Glomerular visceral epithelial cell (primary cell): ENCODE measurements at regions not wholly inside any gene's neighbourhood (a gene's known extent, or its start where the extent isn't known, plus 50 kb on each side); places are given as distances from the start of the nearest gene placed in this dataset.

ENCODE experiments used
- DNase-seq: peaks from one replicate; pipeline ENCODE4 v3.0.0-alpha.2; 2016; ENCODE audit errors: extremely low spot score

GRCh38 chr5:135235551-135236227 lies 163.3 kb downstream of the MACROH2A1 start:
- DNase-seq: no peak

GRCh38 chr5:135234666-135235401 lies 164.2 kb downstream of the MACROH2A1 start:
- no peak for DNase-seq

DNA sequence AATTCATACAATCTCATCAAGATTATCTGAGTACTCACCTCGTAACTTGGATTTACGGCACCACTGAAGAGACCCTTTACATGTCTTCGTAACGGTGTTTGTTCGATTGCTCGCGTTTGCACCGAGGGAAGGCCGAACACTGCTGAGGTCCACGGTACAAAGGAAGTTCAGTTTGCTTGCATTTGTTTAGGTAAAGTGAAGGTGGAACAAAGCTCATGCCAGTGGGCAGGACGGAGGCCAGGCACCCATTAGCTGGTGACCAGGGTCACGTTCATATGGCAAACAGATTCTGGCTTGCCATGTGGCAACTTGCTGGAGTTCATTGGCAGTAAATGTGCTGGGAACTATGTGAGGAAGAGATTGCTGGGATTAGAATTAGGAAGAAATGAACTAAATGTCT lies 164.8 kb downstream of the MACROH2A1 start:
- no peak for DNase-seq

DNA sequence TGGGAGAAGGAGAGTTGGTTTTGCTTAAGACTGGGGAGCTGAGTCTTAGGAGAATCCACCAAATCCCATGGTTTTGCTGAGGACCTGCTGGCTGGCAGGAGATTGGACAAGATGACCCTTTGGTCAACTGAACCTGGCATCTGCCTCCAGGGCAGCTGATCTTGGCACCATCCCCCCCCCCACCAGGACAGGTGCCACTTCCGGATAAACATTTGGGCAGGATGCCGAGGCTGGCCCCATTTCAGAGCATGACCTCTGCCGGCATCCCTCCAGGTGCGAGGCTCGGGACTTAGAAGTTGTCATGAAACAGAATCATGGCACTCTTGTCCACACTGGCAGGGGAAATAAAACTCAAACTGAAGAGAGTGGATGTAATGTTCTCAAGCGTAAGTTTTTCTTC lies 165.6 kb downstream of the MACROH2A1 start:
- DNase-seq: no peak

GRCh38 chr5:135232958-135233357 lies 166.1 kb downstream of the MACROH2A1 start:
- no peak for DNase-seq

DNA sequence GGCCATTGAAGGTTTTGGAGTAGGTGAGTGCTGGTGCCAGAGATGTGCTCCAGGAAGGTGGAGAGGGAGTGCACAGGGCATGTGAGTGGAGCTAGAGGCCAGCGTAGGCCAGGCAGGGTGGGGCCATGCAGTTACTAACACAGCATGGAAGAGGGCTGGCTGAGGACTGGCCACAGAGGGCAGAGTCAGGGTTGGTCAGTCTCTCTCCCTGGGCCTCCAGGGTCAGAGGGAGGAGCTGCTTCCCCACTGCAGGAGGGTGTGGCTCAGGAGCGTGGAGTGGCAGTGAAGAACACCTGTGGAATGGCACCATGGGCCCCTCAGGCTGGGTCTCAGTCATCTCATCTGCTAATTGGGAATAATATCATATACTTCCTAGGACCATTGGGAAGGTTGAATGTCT lies 167.7 kb downstream of the MACROH2A1 start:
- no peak for DNase-seq

GRCh38 chr5:135230251-135230925 lies 168.6 kb downstream of the MACROH2A1 start:
- DNase-seq: no peak

DNA sequence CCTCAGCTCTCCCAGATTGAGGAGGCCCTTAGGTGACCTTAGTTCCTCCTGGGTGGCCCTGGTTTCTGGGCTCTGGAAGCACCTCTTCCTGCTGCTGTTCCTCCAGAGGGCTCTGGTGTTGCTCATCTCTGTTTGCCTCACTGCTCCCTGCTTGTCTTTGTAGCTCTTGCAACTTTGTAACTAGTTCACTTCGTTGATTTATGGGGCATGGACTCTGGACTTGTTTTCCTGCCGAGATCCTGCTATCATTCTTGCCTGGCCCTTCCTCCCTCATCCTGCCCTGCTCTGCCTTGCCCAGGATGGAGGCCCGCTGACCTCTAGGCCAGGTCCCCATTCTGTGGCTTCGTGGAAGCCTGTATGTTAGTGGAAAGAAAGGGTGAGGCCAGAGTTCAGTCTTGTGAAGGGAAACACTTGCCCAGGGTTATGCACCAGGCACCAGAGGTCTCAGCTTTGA lies 169.3 kb downstream of the MACROH2A1 start:
- DNase-seq: no peak

DNA sequence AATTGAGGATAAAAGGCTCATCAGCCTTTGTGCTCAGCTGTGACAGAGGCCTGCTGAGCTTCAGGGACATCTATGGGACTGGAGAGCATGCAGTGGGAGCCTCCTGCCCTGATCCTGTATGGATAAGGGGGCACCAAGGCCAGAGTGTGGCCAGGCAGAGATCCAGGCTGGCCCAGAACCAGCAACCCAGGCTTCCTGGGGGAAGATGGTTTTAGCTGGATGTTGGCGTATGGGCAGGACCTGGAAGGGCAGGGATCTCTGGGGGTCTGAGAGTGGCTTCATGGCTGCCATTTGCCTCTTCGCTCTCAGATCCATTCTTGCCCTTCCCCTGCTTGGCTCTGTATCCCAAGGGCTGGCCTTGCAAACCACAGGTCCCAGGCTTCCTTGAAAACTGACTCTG lies 169.9 kb downstream of the MACROH2A1 start:
- no peak for DNase-seq

DNA sequence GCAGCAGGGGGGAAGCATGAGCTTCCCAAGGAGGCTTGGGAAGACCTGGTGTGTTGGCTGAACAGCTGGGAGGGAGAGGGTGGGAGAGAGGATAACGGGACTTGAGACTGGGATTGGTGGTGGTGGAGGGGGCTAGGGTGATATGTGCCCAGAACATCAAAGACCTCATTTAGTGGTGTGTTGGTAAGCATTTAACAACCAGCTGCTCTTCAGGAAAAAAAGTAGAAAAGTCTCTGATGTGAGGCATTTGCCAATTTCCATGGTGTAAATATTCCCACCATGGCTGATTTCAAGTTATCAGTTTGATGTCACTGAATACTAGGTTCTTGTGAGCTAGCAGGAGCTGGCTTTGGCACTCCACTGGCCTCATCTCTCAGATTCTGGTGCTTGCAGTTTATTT lies 170.8 kb downstream of the MACROH2A1 start:
- no peak for DNase-seq

DNA sequence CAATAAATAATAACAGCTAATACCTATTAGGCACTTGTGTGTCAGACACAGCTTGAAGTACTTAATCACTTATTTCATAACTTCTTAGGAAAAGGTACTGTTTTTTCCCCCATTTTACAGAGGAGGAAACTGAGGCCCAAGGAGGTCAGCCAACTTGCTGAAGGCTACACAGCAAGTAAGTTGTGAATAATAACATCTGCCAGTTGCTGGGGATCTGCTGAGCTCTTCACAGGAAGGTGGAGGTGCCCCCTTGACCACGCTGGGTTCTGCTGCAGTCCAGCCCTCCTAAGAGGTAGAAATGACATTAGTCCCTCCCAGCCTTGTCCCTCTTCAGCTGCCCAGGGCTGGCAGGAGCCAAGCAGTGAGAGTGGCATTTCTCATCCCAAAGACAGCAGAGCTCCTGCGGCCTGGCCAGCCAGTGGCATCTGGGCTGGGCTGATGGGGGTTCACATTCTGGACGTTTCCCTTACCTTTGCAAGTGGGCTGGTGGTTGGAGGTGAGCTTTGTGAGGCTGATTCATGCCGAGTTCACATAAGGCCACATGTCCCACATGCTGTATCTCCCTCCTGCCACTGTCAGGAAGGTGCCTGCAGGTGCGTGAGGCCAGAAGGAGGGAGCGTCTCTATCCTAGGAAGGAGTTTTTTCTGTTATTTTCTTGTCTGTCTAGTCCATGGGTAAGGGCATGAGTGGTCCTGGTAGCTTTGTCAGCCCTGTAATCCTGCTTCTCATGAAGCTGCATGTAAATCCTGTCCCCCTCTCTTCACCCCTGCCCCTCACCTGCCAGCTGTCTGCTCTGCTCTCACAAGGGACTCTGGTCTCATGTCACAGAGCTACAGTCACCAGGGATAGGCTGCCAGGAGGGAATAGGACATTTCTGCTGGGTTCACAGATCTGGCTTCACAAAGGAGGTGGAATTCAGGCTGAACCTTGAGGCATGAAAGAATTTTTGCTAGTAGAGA lies 171.7 kb downstream of the MACROH2A1 start:
- no peak for DNase-seq

DNA sequence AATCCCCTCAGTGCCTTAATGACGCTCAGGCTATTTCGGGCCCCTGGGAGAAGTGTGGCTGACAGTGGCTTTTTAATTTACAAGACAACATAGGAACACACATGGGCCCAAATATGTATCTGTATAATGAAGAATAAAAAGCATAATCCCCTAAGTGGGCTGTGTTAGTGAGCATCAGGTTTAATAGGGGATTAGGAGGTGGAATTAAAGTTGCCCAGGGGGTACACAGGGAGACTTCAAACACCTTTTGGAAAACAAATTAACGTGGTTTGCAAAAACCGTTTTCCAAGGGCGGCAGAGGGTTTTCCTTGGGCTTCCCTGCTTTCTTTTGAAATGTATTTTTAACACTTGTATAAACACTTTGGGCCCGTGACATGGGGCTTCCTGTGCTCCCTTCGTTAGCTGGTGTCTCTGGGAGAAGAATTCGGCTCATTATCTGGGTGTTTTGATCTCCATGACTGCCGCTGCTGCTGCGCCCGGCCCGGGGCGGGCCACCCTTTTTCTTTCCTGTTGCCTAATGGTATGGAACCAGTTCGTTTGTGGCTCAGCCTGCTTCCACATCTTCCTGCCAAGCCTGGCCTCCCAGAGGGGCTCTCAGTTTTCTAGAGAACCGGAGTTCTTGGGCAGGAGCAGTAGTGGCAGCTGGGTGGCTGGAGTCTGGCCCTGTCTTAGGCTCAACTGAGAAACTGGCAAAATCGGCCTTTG lies 173.0 kb downstream of the MACROH2A1 start:
- no peak for DNase-seq

GRCh38 chr5:135223891-135224625 lies 175.0 kb downstream of the MACROH2A1 start:
- no peak for DNase-seq

GRCh38 chr5:135223404-135223803 lies 175.6 kb downstream of the MACROH2A1 start:
- DNase-seq: no peak

- no peak for DNase-seq
Measured at GRCh38 chr5:135222771-135223170, 176.3 kb downstream of the MACROH2A1 start.

DNA sequence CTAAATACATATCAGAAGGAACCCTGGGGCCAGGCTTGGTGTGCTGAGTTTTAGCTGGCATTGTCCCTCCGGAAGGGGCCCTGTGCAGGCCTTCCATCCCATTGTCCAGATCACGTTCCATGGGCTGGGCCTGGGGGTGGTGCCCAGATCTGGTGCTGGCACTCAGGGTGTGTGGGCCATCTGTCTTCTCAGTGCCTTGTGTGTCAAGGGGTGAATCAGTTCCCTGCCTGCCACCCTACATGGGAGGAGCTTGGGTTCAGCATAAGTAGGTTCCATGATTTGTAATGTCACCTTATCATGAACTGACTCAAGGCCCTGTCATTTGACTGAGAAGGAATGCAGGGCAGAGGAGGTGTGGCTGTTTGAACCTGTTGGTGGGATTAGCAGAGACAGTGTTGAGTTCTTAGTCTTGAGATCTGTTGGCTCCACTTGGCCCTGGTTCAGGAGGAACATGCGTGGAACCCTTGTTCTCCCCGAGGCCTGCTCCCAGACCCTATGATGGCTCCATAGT lies 176.8 kb downstream of the MACROH2A1 start:
- no peak for DNase-seq

- DNase-seq: no peak
Measured at GRCh38 chr5:135221696-135222095, 177.3 kb downstream of the MACROH2A1 start.

GRCh38 chr5:135221187-135221473 lies 177.9 kb downstream of the MACROH2A1 start:
- no peak for DNase-seq

DNA sequence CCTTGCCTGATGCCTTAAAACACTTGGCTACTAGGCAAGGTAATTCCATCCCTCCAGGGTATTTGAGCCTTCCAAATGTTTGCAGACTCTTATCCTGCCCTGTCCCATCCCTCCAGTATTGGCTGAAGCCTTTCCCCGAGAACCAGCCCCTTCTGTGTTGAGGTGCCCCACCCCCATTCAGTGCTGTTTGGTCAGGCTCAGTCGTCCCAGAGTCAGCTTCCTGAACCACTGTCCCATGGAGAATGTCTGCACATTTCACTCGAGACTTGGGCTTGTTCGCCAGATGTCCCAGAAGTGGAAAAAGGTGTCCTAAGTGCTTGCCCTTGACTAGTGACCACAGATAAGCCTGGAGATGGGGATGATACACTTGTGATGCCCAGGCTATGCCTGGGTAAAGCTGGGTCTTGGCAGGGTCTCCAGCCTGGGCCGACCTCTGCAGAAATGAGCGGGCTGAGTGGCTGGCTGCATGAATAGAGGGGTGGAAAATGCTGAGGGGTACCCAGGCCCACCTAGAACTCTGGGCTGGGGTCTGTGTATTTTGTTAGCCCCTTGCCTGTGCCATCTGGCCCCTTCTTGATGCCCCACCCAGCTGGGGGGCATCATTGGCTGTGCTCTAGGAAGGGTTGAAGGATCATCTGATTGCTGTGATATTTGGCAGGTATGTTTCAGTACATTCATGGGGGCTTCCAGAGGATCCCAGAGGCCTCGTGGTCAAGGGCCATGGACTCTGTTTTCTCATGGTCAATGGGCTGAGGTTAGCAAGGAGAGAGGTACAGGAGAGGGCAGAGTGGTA lies 178.4 kb downstream of the MACROH2A1 start:
- DNase-seq: no peak

- DNase-seq: no peak
Measured at GRCh38 chr5:135219868-135220267, 179.2 kb downstream of the MACROH2A1 start.
